H4 (cell line): ENCODE measurements at regions not wholly inside any gene's neighbourhood (a gene's known extent, or its start where the extent isn't known, plus 50 kb on each side); places are given as distances from the start of the nearest gene placed in this dataset.
"Not testable (repeated sequence)": the region's sequence is repeated elsewhere in the genome, so short reads cannot be mapped to it uniquely, and the experiment has no call there.

Source experiments
- DNase-seq: peaks from one replicate; pipeline ENCODE4 v3.0.0-alpha.2; 2015; ENCODE audit warnings: low spot score

DNA sequence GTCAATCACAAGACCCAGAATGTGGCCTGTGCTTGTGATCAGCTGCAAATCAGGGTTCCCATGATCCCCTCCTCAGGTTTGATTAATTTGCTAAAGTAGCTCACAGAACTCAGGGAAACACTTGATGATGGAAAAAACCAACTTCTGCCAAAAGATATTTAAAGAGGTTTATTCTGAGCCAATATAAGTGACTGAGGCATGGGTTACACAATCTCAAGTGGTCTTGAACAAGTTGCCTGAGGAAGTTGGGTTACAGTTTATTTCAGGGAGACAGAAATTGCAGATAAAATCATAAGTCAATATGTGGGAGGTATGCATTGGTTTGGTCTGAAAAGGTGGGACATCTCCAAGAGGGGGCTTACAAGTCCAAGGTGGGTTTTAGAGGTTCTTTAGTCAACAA is 243.1 kb downstream of the S1PR1 start:
- DNase-seq: no peak

DNA sequence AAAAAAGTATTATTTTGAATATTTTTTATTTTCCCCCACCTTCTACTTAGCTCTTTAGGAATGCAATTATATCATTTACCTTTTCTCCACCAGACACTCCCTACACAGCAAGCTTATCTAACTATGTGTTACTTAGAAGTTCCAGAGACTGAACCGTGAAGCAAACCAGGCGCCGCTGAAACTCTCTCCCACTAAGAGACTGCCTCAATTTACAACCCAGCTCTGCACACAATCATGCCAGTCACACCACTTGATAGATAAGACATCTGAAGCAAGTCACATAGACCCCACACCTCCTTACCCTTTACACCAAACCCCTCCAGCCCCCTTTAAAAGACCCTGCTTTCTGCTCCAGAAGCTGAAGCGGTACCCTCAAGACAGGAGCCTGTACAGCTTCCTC is 245.5 kb downstream of the S1PR1 start:
- no peak for DNase-seq

DNA sequence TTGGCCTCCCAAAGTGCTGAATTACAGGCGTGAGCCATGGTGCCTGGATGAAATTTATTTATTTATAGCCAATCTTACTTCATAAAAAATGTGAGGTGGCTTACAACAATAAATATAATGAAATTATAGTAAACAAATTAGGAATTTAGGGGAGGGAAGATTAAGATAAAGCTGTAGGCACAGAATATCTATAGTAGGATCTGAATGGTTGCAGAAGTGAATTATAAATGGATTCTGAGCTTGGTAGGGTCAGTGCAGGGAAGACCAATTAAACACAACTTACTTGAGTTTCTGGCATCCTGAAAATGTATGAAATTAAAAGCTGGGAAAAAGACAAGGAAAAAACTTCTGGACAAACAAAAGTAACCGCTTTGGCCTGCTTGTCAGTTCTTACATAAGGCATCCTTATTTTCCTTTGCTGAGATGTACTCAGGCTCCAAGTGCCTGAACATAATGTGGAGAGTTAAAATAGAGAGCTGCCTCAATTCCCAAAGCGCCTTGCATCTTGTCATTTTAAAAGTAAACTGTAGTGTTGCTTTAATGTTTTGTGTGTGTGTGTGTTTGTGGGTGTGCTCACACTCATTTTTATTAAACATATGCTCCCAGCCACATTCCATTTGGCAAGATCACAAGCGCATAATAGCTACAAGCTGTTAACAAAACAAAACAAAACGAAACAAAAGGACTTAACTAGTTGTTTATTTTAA is 247.3 kb downstream of the S1PR1 start:
- DNase-seq: no peak

DNA sequence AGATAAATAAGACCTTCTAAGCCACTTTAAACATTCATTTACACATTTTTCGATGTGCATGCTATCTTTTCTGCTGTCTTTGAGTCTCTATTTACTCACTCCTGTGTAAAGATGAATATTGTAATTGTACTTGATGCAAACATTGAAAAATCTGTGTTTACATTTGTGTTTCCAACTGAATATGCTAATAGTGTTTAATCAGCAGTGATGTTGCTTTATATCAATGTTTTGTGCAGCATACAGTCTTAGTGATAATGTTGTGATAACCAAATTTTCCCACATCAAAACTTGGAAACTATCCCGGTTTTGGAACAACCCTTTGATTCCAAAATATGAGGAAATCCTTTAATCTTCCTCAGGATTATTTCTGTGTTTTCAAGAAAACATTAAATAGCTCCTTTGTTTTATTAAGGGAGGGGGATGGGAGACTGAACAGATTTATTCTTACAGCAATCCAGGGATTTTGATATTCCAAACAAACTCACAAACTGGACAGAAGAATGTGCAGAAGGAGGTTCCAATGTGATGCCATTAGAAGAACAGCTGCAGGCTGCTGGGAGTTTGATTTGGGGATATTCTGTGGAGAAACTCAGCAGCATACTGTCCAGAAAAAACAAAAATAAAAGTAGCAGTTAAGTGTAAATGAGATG is 248.0 kb downstream of the S1PR1 start:
- DNase-seq: no peak

DNA sequence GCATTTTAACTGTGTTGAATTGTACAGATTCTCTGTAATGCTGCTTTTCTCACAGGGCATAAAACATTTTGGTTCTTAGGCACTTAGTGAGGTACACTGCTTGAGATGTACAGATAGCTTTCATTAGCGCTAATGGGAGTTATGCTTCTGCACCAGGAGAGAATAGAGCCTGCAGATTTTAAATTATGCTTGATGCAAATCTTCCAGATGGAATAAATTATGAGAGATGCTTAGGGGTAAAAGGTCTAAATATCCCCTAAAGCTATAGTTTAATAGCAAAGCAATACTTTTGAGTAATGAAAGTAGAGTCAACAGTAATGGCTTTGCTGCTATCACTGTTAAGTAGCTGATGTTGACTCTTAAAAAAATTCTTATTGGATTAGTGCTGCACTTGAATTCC is 248.9 kb downstream of the S1PR1 start:
- no peak for DNase-seq

DNA sequence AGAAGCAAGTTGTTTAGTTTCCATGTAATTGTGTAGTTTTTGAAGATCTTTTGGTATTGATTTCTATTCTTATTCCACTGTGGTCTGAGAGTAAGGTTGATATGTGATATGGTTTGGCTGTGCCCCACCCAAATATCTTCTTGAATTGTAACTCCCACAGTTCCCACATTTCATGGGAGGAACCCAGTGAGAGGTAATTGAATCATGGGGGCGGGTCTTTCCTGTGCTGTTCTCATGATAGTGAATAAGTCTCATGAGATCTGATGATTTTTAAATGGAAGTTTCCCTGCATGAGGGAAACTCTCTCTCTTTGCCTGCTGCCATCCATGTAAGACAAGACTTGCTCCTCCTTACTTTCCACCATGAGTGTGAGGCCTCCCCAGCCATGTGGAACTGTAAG is 255.3 kb downstream of the S1PR1 start:
- DNase-seq: not testable (repeated sequence)

DNA sequence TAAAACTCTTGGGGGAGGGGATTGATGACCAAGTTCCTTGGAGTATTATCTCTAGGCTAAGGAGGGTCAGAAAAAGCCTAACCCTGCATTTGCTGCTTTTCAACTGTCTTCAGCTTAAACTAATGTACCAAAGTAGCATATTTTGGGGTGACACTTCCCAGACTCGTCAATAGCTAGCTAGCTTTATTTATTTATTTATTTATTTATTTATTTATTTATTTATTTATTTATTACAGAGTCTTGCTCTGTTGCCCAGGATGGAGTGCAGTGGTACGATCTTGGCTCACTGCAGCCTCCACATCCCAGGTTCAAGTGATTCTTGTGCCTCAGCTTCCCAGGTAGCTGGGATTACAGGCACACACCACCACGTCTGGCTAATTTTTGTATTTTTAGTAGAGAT is 257.1 kb downstream of the S1PR1 start:
- not testable (repeated sequence) for DNase-seq

DNA sequence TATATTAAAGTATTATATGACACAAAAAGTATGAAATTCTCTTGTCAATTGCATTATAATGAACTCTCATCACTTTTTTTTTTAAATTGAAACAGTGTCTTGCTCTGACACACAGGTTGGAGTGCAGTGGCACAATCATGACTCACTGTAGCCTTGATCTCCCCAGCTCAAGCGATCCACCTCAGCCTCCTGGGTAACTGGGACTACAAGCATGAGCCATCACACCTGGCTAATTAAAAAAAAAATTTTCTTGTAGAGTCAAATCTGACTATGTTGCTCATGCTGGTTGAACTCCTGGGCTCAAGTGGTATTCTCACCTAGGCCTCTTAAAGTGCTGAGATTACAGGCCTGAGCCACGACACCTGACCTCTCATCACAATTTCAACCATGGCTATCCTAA is 259.3 kb downstream of the S1PR1 start:
- no peak for DNase-seq

DNA sequence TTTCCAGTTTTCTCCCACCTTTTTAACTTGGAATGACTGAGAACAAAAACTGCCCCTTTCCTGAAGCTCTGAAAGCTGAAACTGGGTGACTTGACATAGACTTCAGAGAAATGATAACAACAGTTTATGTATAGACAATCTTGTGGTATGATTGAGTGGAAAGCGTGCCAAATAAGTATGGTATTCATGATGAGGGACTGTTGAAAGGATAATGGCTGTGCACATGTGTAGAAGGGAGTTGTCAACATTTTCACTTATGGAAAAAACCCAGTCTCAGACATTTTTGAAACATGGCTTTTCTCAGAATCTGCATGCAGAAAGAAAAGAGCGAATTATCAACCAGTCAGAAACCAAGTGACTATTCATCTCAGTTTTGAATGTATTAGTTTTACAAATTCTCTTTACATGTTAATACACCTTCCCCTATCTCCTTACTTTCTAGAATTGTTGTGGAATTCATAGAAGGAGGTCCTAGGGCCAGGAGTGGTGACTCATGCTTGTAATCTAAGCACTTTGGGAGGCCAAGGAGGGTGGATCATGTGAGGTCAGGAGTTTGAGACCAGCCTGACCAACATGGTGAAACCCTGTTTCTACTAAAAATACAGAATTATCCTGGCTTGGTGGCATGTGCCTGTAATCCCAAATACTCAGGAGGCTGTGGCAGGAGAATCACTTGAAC is 261.2 kb downstream of the S1PR1 start:
- no peak for DNase-seq

DNA sequence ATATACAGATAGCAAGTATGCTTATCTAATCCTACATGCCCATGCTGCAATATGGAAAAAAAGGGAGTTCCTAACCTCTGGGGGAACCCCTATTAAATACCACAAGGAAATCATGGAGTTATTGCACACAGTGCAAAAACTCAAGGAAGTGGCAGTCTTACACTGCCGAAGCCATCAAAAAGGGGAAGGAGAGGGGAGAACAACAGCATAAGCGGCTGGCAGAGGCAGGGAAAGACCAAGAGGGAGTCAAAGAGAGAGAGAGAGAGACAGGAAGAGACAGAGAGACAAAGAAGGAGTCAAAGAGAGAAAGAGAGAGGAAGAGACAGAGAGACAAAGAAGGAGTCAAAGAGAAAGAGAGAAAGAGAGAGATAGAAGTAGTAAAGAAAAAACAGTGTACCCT is 267.3 kb downstream of the S1PR1 start:
- DNase-seq: not testable (repeated sequence)

DNA sequence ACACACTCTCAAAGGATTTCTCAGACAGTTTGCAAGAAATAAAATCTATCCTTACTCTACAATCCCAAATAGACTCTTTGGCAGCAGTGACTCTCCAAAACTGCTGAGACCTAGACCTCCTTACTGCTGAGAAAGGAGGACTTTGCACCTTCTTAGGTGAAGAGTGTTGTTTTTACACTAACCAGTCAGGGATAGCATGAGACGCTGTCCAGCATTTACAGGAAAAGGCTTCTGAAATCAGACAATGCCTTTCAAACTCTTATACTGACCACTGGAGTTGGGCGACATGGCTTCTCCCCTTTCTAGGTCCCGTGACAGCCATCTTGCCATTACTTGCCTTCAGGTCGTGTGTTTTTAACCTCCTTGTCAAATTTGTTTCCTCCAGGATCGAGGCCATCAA is 268.4 kb downstream of the S1PR1 start:
- DNase-seq: not testable (repeated sequence)

DNA sequence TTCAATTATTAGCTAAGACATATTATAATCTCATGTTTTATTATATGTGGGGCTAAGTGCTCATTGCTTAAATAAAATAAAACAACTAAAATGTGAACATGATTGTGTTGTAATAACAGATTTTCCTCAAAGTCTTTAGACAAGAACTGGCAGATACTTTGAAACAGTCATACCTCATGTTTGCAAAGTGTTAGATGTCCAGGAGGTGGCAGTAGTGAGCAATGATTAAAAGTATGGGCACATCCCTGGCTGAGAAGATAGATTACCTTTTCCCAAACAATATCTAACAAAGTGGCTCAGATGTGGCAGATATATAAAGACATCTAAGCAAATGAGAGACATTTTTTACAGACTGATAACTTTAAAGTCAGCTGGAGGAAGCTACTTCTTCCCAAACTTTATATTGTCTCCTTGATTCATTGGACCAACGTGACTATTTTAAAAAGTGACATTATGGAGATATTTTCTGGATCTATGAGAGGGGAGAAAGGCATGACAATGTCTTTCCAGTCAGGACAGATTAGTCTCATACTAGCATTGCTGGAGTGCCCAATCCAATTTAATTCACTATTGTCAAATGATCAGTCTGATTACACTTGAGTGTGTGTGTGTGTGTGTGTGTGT is 269.8 kb downstream of the S1PR1 start:
- DNase-seq: peak; percentile 21

DNA sequence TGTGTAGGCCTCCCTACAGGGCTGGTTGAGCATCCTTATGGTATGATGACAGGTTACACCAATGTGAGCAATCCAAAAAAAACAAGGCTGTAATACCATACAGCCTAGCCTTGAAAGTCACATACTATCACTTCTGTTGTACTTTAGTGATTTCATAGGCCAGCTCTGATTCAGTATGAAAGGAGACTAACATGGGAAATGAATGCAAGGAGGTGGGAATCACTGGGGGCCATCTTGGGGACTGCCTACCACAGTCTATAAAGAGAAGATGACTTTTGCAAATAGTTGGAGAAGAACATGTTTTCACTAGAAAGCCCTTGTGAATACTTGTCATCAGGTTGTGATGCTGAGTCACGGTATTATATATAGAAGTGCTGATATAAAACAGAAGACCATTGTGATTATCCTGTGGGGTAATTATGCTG is 270.7 kb downstream of the S1PR1 start:
- no peak for DNase-seq

DNA sequence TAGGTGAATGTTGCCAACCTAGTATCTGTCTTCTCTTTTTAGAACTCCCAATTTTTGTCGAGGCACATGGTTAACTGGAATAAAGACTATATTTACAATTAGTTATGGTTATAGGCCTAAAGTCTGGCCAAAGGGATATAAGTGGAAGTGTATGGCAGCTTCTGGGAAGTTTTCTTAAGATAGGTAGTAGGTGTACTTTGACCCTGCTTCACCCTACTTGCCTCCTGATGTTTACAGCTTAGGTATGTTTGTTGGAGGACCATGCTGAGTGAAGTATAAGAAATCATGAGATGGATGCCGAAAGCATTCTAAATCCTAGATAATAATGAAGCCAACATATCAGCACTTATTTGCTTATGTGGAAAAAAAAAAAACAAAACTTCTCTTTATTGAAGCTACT is 272.1 kb downstream of the S1PR1 start:
- no peak for DNase-seq

DNA sequence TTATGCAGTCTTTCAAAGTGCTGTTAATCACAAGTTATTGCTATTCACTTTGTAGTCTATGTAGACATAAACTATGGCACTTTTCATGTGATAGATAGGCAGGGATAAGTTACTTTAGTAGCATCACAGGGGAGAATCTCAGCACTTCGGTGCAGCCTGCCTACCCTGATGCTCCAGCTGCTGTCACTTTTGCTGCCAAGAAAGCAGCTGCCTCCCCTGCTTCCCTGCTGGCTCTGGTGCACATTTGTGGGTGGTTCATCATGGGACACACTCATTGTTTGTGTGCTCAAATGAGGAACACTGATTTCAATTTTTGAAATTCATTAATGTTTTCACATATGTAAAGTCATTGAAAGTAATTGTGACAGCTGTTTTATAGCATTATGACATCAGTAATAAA is 272.6 kb downstream of the S1PR1 start:
- no peak for DNase-seq

DNA sequence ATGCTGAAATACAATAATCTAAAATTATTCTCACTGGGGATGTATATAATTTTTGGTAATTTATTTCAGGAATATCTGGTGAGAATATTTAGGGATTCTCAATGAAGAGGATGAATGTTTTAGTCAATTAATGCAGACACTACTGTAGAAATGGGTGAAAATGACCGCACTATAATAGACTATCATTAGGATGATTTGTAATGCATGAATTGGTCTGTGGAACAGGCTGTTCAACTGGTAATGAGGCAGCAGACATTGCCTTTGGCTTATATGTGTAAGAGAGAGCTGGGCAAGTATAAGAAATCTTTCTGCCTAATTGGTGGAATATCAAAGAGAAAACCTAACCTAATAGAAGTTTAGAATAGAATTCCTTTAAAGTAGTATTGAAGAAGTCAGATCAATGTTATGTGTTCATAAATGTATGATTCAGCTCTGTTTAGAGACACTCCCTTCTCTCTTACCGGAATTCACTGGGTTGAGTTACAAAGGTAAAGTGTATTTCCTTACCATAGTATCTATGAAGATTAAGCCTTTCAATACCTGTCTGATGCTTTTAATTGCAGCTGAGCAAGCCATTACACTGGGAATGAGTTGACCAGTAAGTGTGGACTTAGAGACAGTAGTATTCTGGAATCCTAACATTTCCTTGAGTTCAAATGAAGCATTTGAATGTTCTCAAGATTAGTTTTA is 274.5 kb downstream of the S1PR1 start:
- no peak for DNase-seq

DNA sequence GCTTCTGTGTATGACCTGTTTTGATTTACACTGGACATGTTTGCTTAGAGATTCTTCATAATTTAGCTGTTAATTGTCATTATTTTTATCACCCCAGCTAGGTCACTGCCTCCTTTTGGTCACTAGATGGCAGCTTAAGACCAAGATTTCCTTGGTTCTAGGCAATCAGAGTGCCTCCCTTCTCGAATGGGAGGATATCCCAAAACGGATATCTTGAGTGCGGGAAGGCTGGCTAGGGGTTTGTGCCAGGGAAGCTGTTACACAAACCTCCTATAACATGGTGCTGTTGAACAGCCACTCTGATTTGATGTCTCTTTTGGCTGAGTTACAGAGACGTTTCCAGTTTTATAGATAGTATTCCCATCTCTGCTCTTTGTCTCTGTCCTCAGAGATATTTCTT is 283.5 kb downstream of the S1PR1 start:
- DNase-seq: peak; percentile 41

DNA sequence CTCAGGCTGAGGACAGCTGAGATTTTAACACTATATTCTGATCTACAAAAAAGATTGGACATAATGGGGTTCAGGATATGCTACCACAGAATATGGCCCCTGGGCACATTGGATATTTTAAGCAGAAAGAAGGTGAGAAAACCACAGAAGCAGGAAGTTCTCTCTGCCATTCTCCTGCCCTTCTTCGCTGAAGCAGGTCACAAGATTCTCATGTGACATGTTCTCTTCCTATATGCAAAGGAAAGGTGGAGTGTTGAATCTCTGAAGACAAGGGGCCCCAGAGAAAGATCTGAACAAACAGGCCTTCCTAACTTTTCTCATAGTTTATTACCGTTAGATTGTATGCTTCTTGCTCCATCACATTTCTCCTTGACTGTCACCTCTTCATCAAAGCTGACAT is 285.7 kb downstream of the S1PR1 start:
- DNase-seq: no peak

DNA sequence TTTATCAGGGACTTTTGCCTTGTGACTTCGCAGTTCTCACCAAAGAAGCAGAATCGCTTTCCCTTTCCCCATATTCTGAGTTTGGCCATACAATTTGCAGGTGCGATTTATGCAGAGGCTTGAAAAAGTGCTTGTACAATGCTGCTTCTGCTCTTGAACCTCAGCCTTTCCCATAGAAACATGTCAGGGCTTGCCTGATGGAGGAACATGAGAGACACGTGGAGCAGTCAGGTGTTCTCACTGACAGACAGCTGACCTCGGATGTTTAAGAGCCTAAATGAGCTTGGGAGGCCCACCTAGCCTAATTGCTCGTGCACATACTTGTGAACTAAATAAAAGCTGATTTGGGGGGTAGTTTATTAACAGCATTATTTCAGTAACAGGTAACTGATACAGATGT is 290.0 kb downstream of the S1PR1 start:
- DNase-seq: no peak

DNA sequence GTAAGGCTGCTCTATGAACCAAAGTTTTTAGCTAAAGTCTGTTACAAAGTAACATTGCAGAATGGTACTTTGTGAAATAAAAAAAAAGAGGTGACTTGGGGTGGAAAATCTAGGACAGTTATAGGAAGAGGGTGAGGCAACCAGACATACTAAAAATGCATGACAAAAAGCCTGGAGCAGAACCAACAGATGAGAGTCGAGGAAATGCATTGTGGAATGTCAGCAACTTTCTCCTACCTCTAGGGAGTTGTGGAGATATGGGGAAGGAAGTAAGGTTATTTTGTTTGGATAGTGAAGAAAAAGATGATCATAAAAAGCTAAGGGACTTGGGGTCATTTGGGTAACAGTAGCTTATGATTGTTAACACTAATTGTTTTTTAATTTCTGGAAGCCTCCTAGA is 295.6 kb downstream of the S1PR1 start:
- DNase-seq: no peak

DNA sequence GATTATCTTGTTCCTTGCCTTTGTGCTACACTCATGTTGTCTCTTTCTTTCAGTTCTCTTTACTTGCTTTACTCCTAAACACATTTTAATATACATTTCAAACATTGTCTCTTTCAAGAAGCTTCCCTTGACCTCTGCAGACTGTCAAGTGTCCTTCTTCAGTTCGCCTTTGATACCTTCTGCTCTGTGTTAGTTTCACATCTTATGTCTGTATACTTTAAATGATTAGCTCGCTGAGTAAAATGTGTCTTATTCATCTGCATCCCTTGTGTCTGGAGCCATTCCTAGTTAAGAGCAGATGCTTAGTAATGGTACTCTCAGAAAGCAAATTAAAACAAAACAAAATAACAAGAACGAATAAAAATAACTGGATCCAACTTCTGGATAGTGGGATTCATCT is 303.3 kb downstream of the S1PR1 start:
- no peak for DNase-seq

DNA sequence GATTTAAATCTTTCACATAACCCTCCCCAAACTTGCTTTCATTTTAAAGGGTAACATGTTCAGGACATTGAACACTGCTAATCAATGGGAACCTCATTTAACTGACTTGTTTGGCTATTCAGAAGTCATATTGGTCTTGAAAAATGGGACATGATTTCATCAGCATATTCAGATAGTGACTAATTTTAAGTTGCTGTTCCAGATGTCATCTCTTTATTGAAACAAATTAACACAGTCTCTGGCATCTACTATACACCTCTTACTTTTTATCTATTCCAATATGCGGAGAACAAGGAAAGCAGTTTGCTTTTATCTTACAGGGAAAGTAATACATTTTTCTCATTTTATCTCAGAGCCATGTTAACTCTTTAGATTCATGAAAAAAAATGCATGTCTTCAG is 310.1 kb downstream of the S1PR1 start:
- no peak for DNase-seq
